ENCODE measurements at regions not wholly inside any gene's neighbourhood (a gene's known extent, or its start where the extent isn't known, plus 50 kb on each side); places are given as distances from the start of the nearest gene placed in this dataset.
"Not testable (repeated sequence)": the region's sequence is repeated elsewhere in the genome, so short reads cannot be mapped to it uniquely, and the experiment has no call there.

DNA sequence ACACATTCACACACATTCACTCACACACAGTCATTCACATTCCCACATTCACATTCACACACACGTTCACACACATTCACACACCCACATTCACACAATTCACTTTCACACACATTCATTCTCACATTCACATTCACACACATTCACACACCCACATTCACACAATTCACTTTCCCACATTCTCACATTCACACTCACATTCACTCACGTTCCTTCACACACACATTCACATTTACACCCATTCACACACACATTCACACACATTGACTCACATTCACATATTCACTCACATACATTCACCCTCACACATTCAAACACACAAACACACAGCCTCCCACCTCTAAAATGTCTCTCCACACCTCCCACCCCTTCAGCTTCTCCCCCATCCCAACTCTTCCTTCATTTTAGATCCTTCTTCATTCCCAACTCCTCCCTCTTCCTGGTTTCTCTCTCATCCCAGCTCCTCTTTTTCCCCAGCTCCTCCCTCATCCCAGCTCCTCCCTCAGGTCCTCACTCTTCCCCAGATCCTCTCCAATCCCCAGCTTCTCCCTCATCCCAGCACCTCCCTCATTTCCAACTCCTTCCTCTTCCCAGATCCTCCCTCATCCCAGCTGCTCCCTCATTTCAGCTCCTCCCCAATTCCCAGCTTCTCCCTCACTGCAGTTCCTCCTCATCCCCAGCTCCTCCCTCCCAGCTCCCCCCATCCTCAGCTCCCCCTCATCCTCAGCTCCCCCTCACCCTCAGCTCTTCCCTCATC lies 111.0 kb downstream of the FAM53A start:
- no peak for DNase-seq (ENCODE audit: low spot score)

- no peak for DNase-seq (ENCODE audit: low spot score)
Measured at GRCh38 chr4:1572521-1572920, 111.6 kb downstream of the FAM53A start.

- DNase-seq (ENCODE audit: low spot score) = no peak
Measured at GRCh38 chr4:1572010-1572385, 112.1 kb downstream of the FAM53A start.

- no peak for DNase-seq (ENCODE audit: low spot score)
Measured at GRCh38 chr4:1571165-1572009, 112.7 kb downstream of the FAM53A start.

GRCh38 chr4:1570291-1571164 lies 113.6 kb downstream of the FAM53A start:
- DNase-seq (ENCODE audit: low spot score) = no peak

- no peak for DNase-seq (ENCODE audit: low spot score)
Measured at GRCh38 chr4:1569461-1570151, 114.5 kb downstream of the FAM53A start.

- no peak for DNase-seq (ENCODE audit: low spot score)
Measured at GRCh38 chr4:1568855-1569460, 115.2 kb downstream of the FAM53A start.

GRCh38 chr4:1567808-1568581 lies 116.1 kb downstream of the FAM53A start:
- DNase-seq (ENCODE audit: low spot score) = no peak

GRCh38 chr4:1567519-1567807 lies 116.7 kb downstream of the FAM53A start:
- no peak for DNase-seq (ENCODE audit: low spot score)

GRCh38 chr4:1566838-1567518 lies 117.1 kb downstream of the FAM53A start:
- no peak for DNase-seq (ENCODE audit: low spot score)

DNA sequence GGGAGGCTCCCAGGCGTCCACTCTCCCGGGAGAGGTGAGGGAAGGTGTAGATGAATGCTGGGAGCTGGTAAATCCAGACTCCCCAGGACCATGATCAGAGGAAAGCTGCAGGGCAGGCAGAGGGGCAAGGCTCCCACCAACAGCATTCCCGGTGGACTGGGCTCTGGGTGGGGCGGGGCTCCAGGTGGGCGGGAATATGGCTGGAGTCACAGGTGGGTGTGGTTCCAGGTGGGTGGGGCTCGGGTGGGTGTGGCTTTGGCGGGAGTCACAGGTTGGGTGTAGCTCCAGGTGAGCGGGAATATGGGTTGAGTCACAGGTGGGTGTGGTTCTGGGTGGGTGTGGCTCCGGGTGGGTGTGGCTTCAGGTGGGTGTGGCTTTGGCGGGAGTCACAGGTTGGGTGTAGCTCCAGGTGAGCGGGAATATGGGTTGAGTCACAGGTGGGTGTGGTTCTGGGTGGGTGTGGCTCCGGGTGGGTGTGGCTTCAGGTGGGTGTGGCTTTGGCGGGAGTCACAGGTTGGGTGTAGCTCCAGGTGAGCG lies 117.7 kb downstream of the FAM53A start:
- DNase-seq (ENCODE audit: low spot score) = not testable (repeated sequence)

- no peak for DNase-seq (ENCODE audit: low spot score)
Measured at GRCh38 chr4:1565598-1566295, 118.4 kb downstream of the FAM53A start.

GRCh38 chr4:1564535-1565375 lies 119.4 kb downstream of the FAM53A start:
- no peak for DNase-seq (ENCODE audit: low spot score)

DNA sequence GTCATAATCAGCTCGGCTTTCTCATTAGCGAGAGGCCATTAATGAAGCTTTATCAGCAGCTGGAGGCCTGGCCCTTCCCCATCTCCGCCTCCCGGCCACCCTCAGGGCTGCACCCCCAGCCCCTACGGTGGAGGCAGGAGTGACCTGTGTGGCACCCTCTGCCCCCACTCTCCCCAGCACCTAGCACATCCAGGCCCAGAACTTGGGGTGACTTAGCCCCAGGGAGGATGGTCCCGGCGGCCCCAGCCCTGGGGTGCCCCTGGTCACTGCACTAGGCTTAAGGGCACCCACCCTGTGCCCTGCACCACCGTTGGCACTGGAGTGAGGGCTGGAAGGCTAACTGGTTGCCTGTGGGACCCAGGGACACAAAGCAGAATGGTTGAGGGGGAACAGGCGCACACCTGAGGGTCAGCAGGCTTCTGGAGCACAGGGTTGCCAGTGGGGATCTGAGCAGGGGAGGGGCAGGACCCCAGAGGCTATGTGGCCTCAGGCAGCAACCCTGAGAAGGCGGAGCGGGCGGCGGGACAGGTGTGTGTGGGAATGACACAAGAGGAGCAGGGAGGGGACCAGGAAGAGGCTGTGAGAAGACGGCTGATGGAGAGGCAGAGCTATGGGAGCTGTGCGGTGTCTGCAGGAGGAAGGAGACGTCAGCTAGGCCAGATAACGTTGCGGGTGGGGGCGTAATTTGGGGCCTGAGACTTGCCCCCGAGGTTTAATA lies 120.2 kb downstream of the FAM53A start:
- DNase-seq (ENCODE audit: low spot score) = no peak

- DNase-seq (ENCODE audit: low spot score) = no peak
Measured at GRCh38 chr4:1563241-1563640, 120.9 kb downstream of the FAM53A start.

DNA sequence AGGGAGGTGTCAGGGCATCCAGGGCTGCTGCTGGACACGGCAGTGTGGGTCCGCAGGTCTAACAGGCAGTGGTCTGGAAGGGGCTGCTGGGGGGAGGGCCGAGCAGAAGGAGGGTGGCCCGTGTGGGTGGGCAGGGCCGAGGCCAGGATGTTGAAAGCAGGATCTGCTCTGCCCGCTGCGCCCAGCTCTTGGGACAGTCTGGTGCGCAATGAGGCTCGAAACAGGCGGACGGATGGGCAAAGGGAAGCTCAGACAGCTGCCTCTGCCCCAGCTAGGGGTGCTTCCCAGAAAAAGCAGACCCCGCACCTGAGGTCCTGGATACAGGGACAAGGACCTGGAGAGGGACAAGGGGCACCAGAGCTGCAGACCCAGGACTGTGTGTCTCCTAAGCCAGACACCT lies 121.3 kb downstream of the FAM53A start:
- no peak for DNase-seq (ENCODE audit: low spot score)

- DNase-seq (ENCODE audit: low spot score) = no peak
Measured at GRCh38 chr4:1562371-1562770, 121.7 kb downstream of the FAM53A start.
